SK-N-MC (cell line): ENCODE measurements at regions not wholly inside any gene's neighbourhood (a gene's known extent, or its start where the extent isn't known, plus 50 kb on each side); places are given as distances from the start of the nearest gene placed in this dataset.
"Not testable (repeated sequence)": the region's sequence is repeated elsewhere in the genome, so short reads cannot be mapped to it uniquely, and the experiment has no call there.

Experiments
- DNase-seq: peaks from one replicate; pipeline ENCODE4 v3.0.0-alpha.2; 2011; ENCODE audit warnings: low read depth, low spot score
- H3K27ac ChIP-seq: fragments of 200-600 bp; sonication (generic); 2 replicates; pipeline ENCODE4 v1.5.1; 2016; ENCODE audit warnings: mixed run types
- H3K36me3 ChIP-seq: fragments of 200-600 bp; sonication (generic); 2 replicates; pipeline ENCODE4 v1.6.1; 2017; ENCODE audit warnings: antibody characterized with exemption, low read length, mixed read lengths; ENCODE audit not compliant: insufficient read depth
- H3K4me3 ChIP-seq: fragments of 200-600 bp; sonication (generic); 2 replicates; pipeline ENCODE4 v1.5.1; 2016
- H3K9ac ChIP-seq: fragments of 200-600 bp; sonication (generic); 2 replicates; pipeline ENCODE4 v1.8.0; 2017; ENCODE audit warnings: mixed run types, mixed read lengths; ENCODE audit not compliant: insufficient read length
- H3K9me3 ChIP-seq: fragments of 200-600 bp; sonication (generic); 2 replicates; pipeline ENCODE4 v1.6.1; 2017; ENCODE audit warnings: low read depth, mild to moderate bottlenecking, antibody characterized with exemption, low read length, moderate library complexity, mixed read lengths
- EZH2 ChIP-seq: fragments of 200-600 bp; sonication (generic); IDR thresholded peaks from one replicate; pipeline ENCODE4 v1.6.1; 2017; ENCODE audit warnings: antibody characterized with exemption
- FOXP2 ChIP-seq: optimal IDR thresholded peaks from 2 replicates; pipeline ENCODE3; 2011; ENCODE audit warnings: mild to moderate bottlenecking, moderate library complexity; ENCODE audit not compliant: insufficient read depth; ENCODE audit errors: extremely low read length, control extremely low read depth
- POLR2AphosphoS5 ChIP-seq: IDR thresholded peaks from 2 replicates; pipeline ENCODE4 v1.6.1; 2012; ENCODE audit warnings: mild to moderate bottlenecking, low read depth, low read length, borderline replicate concordance

DNA sequence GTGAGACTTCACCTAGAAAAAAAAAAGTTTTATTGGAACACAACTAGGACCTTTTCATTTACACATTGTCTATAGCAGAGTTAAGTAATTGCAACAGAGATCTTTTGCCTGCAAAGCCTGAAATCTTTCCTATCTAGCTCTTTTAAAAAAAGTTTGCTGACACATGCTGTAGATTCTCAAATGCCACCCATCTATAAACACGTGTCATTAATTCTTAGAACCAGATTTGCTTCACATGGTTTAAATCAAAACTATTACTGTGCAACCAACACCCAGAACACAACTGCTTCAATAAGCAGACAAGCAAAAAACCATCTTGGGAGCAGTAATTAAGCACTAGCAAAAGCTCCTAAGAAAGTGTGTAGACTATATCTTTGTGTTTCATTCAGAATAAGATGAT is 55.0 kb downstream of the OXSM start:
- DNase-seq = no peak
- TF ChIP-seq POLR2AphosphoS5 (no peak), FOXP2 (no peak), EZH2 (no peak)
- Histone ChIP-seq H3K4me3 (no peak overlapping the region), H3K9ac (no peak overlapping the region), H3K27ac (no peak overlapping the region), H3K36me3 (no peaks in the 10 kb centered on the region), H3K9me3 (no peaks in the 10 kb centered on the region)

DNA sequence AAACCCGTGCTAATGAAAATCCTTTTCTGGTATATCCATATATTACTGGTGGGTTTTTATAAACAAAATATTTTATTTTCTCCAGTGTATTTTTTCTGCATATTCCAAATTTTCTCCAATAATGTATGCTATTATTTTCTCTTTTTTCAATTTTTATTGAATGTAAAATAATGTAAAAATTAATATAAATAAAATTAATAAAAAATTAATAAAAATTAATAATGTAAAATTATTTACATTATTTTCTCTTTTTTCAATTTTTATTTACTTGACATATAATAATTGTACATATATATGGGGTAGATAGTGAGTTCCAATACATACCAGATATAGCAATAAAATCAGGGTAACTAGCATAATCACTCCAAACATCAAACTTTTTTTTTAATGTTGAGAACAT is 56.4 kb downstream of the OXSM start:
- H3K36me3 ChIP-seq = no peaks in the 10 kb centered on the region
- DNase-seq = no peak
- no peaks in the 10 kb centered on the region for H3K9me3 ChIP-seq

DNA sequence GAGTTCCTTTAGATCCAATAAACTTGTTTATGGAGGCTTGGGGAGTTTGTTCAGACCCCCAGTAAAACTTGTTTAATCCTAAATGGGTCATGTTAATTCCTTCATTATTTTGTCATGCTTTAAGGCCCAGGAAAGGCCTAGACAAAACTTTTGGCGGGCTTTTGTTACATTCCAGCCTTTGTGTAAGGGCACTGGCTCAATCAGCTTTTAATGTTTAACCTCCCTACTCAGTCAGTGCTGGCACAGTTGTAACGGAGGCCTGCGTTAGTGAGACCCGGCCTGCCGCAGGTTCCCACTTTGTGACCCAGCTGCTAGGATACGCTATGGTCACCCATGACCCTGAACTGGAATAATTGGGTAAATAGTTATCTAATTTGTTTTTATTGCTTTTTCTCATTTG is 59.2 kb downstream of the OXSM start:
- Histone ChIP-seq H3K36me3 (no peaks in the 10 kb centered on the region), H3K27ac (no peak overlapping the region), H3K9me3 (no peaks in the 10 kb centered on the region), H3K9ac (no peak overlapping the region), H3K4me3 (no peak overlapping the region)
- TF ChIP-seq POLR2AphosphoS5 = no peak
- TF ChIP-seq FOXP2 = no peak
- no peak for TF ChIP-seq EZH2
- no peak for DNase-seq

More for the DNA sequence above, 56.4 kb downstream of the OXSM start:
- Histone ChIP-seq H3K4me3 (no peak overlapping the region), H3K9ac (no peak overlapping the region), H3K27ac (no peak overlapping the region)
- TF ChIP-seq FOXP2 (no peak), EZH2 (no peak), POLR2AphosphoS5 (no peak)

DNA sequence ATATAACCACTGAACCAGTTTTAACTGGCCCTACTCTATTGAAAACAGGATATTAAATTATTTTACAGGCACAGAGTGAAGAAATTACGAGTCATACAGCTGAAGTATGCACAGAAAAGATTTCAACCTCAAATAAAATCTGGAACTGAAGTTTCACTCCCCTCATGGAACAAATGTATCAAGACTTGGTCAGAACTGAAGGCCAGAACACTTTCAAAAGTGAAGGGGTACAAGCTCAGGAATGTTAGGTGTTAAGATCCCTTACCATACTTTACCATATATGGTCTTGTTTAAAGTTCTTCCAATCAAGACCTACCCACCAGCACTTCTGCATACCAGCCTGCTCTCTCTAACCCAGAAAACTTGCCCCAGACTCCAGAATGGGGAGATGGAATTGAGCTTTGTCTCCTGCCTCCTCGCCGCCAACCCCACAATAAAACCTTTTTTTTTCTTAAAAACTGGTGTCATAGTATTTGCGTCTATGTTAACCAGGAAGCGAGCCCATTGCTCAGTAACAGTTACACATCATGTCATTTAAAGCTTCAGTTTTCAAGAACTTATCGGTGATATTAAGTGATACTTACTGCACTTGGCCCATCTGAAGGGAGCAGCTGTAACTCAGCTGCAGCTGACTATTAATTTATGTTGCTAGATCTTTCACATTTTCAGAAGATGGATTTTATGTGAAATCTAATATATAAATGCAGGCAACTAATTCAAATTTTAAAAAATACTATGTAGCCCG is 59.9 kb downstream of the OXSM start:
- Histone ChIP-seq H3K27ac (no peak overlapping the region), H3K9ac (no peak overlapping the region), H3K36me3 (no peaks in the 10 kb centered on the region), H3K9me3 (no peaks in the 10 kb centered on the region), H3K4me3 (no peak overlapping the region)
- TF ChIP-seq FOXP2 = no peak
- TF ChIP-seq EZH2 = no peak
- TF ChIP-seq POLR2AphosphoS5 = no peak
- no peak for DNase-seq

DNA sequence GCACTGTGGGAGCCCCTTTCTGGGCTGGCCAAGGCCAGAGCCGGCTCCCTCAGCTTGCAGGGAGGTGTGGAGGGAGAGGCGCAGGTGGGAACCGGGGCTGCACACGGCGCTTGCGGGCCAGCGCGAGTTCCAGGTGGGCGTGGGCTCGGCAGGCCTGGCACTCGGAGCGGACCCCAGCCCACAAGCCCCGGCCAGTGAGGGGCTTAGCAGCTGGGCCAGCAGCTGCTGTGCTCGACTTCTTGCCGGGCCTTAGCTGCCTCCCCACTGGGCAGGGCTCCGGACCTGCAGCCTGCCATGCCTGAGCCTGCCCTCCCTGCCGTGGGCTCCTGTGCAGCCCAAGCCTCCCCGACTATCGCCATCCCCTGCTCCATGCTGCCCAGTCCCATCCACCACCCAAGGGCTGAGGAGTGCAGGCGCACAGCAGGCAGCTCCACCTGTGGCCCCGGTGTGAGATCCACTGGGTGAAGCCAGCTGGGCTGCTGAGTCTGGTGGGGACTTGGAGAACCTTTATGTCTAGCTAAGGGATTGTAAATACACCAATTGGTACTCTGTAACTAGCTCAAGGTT is 61.9 kb downstream of the OXSM start:
- not testable (repeated sequence) for H3K4me3 ChIP-seq, DNase-seq, H3K36me3 ChIP-seq, H3K9me3 ChIP-seq, H3K9ac ChIP-seq, H3K27ac ChIP-seq

DNA sequence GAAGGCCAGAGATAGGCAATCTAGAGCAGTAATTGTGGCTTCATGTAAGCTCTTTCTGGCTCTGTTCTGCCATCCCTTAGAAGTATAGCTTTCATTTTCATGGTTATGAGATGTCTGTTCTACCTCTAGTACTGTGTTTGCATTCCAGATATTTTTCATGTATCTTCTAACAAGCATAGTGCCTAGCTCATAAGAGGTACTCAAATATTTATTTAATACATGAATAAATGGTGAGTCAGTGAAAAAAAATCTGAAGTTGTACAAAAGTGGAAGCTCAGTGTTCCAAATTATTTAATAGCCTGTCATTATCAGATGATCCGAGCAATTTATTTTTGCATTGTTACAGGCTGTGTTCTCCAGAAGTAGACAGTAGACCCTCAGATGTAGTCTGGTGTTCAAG is 64.3 kb downstream of the OXSM start:
- Histone ChIP-seq H3K27ac (no peak overlapping the region), H3K9ac (no peak overlapping the region), H3K36me3 (no peaks in the 10 kb centered on the region), H3K9me3 (no peaks in the 10 kb centered on the region), H3K4me3 (no peak overlapping the region)
- no peak for DNase-seq
- TF ChIP-seq FOXP2 (no peak), POLR2AphosphoS5 (no peak), EZH2 (no peak)

DNA sequence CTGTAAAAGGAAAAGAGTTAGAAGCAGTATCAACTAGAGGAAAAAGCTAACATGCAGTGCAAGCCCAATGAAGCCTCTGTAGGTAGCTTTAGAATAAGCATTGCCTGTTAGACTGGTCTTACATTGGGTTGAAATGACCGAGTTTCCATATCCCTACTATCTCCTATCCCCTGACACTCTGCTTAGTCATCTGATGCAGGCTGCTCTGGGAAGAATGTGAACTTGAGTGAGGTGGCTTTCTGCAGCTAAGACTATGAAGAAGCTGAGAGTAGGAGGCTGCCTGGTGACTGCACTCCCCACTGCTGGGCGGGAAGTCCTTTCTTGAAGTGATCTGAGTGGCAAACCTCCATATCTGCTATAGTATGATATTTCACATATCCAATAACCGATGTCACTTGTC is 64.7 kb downstream of the OXSM start:
- H3K4me3 ChIP-seq = no peak overlapping the region
- H3K9me3 ChIP-seq = no peaks in the 10 kb centered on the region
- TF ChIP-seq EZH2 (no peak), POLR2AphosphoS5 (no peak), FOXP2 (no peak)
- H3K36me3 ChIP-seq = no peaks in the 10 kb centered on the region
- no peak for DNase-seq
- no peak overlapping the region for H3K9ac ChIP-seq
- H3K27ac ChIP-seq = no peak overlapping the region

DNA sequence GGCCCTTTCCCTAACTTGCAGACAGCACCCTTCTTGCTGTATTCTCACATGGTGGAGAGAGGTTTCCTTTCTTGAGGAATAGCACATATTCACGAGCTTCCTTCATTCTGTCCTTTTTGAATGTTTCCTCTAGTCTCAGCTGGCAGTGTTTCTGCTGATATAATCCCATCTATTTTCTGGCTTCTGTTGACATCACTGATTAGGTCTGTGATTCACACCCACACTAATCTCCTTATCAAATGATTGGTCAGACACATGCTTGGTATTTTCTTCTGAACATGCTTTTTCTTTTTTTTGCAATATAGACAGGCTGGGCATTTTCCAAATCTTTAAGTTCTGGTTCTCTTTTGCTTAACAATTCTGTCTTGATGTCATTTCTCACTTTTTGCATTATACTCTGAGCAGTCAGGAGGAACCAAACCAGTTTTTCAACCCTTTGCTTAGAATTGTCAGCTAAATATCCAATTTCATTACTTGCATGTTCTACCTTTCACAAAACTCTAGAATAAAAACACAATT is 65.4 kb downstream of the OXSM start:
- no peak for TF ChIP-seq FOXP2
- TF ChIP-seq EZH2 = no peak
- no peak for TF ChIP-seq POLR2AphosphoS5
- Histone ChIP-seq H3K9me3 (no peaks in the 10 kb centered on the region), H3K27ac (no peak overlapping the region), H3K9ac (no peak overlapping the region), H3K4me3 (no peak overlapping the region), H3K36me3 (no peaks in the 10 kb centered on the region)
- no peak for DNase-seq

DNA sequence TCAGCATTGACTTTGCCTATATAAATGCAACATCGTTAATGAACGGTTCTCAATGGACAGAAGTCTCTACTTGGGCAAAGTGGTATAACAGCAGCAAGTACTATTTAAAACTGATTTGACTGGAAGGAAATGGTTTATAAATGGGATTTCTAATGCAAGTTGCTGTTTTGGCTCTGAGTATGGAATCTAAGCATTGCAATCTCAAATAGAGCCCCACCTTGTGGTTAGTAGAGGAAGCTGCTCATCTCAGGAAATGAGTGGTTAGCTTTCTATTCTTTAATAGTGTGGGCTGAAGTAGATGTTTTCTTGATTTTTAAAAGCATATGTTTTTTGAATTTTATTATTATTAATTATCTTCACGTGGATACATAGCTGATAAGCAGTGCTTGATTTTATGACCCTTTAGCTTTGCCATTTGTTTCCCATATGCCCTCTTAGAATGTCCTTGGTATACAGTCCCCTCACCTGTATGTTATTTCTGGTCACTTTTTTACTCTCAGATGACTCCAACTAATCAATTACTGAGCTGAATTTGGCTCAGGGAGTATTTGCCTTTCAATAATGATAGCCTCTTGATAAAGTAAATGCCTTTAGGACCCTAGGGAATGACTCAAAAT is 67.1 kb downstream of the OXSM start:
- TF ChIP-seq EZH2 (no peak), FOXP2 (no peak), POLR2AphosphoS5 (no peak)
- H3K9me3 ChIP-seq = no peaks in the 10 kb centered on the region
- no peaks in the 10 kb centered on the region for H3K36me3 ChIP-seq
- H3K4me3 ChIP-seq = no peak overlapping the region
- H3K9ac ChIP-seq = no peak overlapping the region
- no peak overlapping the region for H3K27ac ChIP-seq
- DNase-seq = peak; percentile 2
